ENCODE measurements at regions not wholly inside any gene's neighbourhood (a gene's known extent, or its start where the extent isn't known, plus 50 kb on each side); places are given as distances from the start of the nearest gene placed in this dataset.

DNA sequence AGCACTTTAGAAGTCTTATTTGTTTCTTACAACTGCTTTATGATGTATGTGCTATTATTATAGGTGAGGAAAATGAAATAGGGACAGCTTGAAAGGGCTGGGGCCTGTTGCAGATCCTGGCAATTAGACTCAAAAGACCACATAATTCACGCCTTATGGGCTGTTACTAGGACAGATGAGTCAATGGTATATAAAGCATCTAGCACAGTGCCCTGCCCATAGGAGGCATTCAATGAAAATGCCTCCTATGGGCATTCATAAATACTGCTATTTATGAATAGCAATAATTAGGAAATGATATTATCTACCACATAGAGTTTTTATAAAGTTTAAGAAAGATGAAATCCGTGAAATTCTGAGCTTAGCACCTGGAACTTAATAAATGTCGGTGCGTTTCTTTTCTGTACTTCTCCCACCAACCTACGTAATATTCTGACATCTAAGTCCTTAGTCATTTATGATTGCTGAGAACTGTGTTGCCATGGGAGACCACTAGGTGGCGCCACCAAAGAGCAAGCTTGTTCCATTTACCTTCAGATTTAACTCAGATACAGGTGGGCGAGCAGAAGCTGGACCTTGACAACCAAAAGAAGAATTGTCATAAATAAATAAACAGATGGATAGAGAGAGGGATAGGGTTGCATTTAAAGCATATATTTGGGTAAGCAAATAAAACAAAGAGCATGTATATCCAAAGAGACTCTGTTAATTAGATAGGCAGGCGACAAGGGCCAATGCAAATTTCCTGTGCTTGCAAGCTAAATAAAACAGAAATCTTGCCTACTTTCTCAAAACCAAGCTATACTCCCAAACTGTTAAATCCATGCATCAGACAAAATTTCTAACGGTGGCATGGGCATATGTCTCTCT lies 699.9 kb downstream of the INHBA start:
- DNase-seq (peak; percentile 42), ATAC-seq (no peak)
- Mint-ChIP-seq H3K4me1 (no peaks in the 10 kb centered on the region), H3K36me3 (no peaks in the 10 kb centered on the region), H3K27ac (no peak overlapping the region), H3K9me3 (ENCODE audit: low read depth) (no peaks in the 10 kb centered on the region), H3K27me3 (no peaks in the 10 kb centered on the region), H3K4me3 (no peak overlapping the region)
- CTCF ChIA-PET = interaction anchor here (1.3 to 1.6 kb wide), 3 partner anchors 45 to 771 kb away, joined by 4 to 6 read pairs (median 4); no protein-coding TSS in a partner anchor

DNA sequence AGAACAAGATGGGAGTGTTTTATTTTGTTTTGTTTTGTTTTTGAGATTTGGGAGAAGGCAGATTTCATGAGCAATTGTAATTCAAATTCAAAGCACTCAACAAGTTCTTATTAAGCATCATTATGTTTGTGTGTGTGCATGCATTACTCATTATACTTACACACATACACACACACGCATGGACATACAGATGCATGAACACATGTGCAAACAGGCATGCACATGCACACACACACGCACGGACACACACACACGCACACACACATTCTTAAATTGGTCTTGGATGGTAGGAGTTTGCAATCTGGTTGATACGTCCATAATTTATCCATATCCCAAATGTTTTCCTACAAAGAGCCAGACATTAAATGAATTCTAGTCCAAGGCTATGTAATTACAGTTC lies 702.8 kb downstream of the INHBA start:
- no peak overlapping the region for H3K27ac Mint-ChIP-seq
- H3K9me3 Mint-ChIP-seq (ENCODE audit: low read depth) = no peaks in the 10 kb centered on the region
- no peaks in the 10 kb centered on the region for H3K27me3 Mint-ChIP-seq
- CTCF ChIA-PET = no interaction called here
- H3K4me1 Mint-ChIP-seq = no peaks in the 10 kb centered on the region
- H3K36me3 Mint-ChIP-seq = no peaks in the 10 kb centered on the region
- ATAC-seq = no peak
- no peak overlapping the region for H3K4me3 Mint-ChIP-seq
- no peak for DNase-seq

DNA sequence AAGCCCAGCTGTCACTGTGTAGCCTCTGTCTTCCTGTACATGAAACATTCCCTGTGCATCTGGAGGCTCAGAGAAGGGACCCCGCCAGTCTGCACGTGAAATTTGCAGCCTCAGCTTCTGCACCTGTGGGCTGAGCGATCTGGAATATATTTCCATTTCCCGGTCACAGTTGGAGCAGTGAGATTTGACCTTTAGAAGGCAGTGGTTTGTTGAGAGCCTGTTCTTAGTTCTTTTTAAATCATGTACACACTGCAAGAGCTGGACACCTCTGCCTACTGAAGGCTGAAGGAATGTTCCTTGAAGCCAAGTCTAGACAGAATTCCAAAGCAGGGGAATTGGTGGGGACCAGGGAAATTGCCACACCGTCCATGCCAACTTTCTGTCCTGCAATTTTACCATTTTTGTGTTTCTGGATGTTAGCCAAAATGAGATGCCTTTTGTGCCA lies 706.6 kb downstream of the INHBA start:
- no peak overlapping the region for H3K27ac Mint-ChIP-seq
- DNase-seq (no peak), ATAC-seq (no peak)
- no peaks in the 10 kb centered on the region for H3K36me3 Mint-ChIP-seq
- CTCF ChIA-PET = no interaction called here
- H3K4me1 Mint-ChIP-seq = no peaks in the 10 kb centered on the region
- no peaks in the 10 kb centered on the region for H3K9me3 Mint-ChIP-seq (ENCODE audit: low read depth)
- no peaks in the 10 kb centered on the region for H3K27me3 Mint-ChIP-seq
- H3K4me3 Mint-ChIP-seq = no peak overlapping the region

DNA sequence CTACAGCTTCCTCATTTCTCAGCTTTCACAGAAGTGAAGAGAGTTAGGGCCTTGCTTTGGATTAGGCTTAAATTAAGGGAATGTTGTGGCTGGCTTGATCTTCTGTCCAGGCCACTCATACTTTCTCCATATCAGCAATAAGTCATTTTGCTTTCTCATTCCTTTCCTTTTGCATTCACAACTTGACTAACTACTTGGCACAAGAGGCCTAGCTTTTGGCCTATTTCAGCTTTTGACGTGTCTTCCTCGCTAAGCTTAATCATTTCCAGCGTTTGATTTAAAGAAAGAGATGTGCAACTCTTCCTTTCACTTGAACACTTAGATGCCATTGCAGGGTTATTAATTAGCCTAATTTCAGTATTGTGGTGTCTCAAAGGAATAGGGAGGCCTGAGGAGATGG lies 712.0 kb downstream of the INHBA start:
- ATAC-seq (no peak), DNase-seq (no peak)
- H3K4me3 Mint-ChIP-seq = no peak overlapping the region
- no peak overlapping the region for H3K27ac Mint-ChIP-seq
- H3K9me3 Mint-ChIP-seq (ENCODE audit: low read depth) = no peaks in the 10 kb centered on the region
- CTCF ChIA-PET = no interaction called here
- no peaks in the 10 kb centered on the region for H3K36me3 Mint-ChIP-seq
- no peaks in the 10 kb centered on the region for H3K4me1 Mint-ChIP-seq
- H3K27me3 Mint-ChIP-seq = no peaks in the 10 kb centered on the region

DNA sequence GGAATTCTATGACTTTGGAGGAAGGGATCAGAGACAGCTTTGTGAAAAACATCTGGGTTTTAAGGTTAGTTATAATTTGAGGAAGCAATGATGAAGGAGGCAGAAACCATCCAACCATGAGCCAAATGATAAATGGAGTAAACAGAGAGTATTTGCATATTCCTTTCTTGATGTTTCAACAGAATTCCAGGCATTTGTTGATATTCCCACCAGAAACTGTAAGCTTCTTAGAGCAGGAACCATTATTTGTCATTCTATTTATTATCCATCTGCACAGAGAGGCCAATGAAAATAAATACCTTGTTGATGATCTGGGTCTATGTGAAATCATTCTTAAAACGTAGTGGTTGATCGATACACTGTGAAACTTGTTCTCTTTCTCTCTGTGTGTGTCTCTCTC lies 715.3 kb downstream of the INHBA start:
- no peaks in the 10 kb centered on the region for H3K4me1 Mint-ChIP-seq
- no peaks in the 10 kb centered on the region for H3K9me3 Mint-ChIP-seq (ENCODE audit: low read depth)
- H3K4me3 Mint-ChIP-seq = no peak overlapping the region
- DNase-seq = no peak
- no peak for ATAC-seq
- no peak overlapping the region for H3K27ac Mint-ChIP-seq
- H3K36me3 Mint-ChIP-seq = no peaks in the 10 kb centered on the region
- CTCF ChIA-PET = no interaction called here
- H3K27me3 Mint-ChIP-seq = no peaks in the 10 kb centered on the region

GRCh38 chr7:40986351-40986873 lies 716.5 kb downstream of the INHBA start:
- no peak overlapping the region for H3K4me3 Mint-ChIP-seq
- no peak overlapping the region for H3K27ac Mint-ChIP-seq
- no peaks in the 10 kb centered on the region for H3K27me3 Mint-ChIP-seq

DNA sequence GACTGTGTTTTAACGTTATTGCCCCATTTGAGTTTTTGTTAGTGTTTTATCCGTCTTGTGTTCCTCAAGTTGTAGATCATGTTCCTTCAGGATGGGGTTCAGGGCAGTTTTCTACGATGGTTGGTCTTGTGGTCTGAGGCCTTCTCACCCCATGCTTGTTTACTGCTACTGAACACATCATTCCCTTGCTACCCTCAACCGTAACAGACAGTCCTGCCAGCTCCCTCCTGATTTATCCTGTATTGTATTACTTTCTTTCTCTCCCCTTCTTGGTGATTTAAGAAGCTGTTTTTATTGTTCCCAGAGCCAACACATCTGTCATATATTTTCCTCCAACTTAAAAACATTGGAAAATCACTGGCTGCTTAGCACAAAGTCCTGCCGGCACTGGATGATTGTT lies 719.8 kb downstream of the INHBA start:
- no peak for DNase-seq
- ATAC-seq = no peak
- Mint-ChIP-seq H3K4me1 (no peaks in the 10 kb centered on the region), H3K27ac (no peak overlapping the region), H3K4me3 (no peak overlapping the region), H3K27me3 (no peaks in the 10 kb centered on the region), H3K9me3 (ENCODE audit: low read depth) (no peaks in the 10 kb centered on the region), H3K36me3 (no peaks in the 10 kb centered on the region)
- CTCF ChIA-PET = no interaction called here

More at GRCh38 chr7:40986351-40986873, 716.5 kb downstream of the INHBA start:
- no peak for DNase-seq
- no peaks in the 10 kb centered on the region for H3K9me3 Mint-ChIP-seq (ENCODE audit: low read depth)
- no peaks in the 10 kb centered on the region for H3K36me3 Mint-ChIP-seq
- CTCF ChIA-PET = no interaction called here
- no peaks in the 10 kb centered on the region for H3K4me1 Mint-ChIP-seq
- no peak for ATAC-seq

DNA sequence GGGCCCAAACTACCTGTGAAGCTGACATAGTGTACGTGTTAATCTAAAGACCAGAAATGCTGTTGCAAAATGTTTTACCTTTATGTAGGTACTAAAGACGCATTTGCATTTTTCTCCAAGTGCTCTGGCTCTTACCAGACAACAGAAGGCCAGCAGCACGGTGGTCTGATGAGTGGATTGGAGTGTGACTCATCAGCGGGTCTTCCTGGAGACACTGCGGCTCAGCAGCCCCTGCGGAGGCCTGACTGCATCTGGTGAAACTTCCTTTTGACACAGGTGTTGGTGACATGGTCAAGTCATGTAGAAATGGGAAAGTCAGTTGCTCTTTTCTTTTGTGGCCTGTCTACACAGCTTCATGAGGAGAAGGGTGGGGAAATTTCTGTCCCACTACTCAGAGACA lies 723.6 kb downstream of the INHBA start:
- H3K36me3 Mint-ChIP-seq = no peaks in the 10 kb centered on the region
- no peaks in the 10 kb centered on the region for H3K9me3 Mint-ChIP-seq (ENCODE audit: low read depth)
- H3K27me3 Mint-ChIP-seq = no peaks in the 10 kb centered on the region
- DNase-seq = no peak
- no peak for ATAC-seq
- CTCF ChIA-PET = no interaction called here
- no peak overlapping the region for H3K27ac Mint-ChIP-seq
- H3K4me1 Mint-ChIP-seq = no peaks in the 10 kb centered on the region
- no peak overlapping the region for H3K4me3 Mint-ChIP-seq

GRCh38 chr7:40978047-40978446 lies 724.8 kb downstream of the INHBA start:
- ATAC-seq (no peak), DNase-seq (no peak)
- no peak overlapping the region for H3K27ac Mint-ChIP-seq
- no peaks in the 10 kb centered on the region for H3K36me3 Mint-ChIP-seq
- no peaks in the 10 kb centered on the region for H3K9me3 Mint-ChIP-seq (ENCODE audit: low read depth)
- no peaks in the 10 kb centered on the region for H3K4me1 Mint-ChIP-seq
- CTCF ChIA-PET = no interaction called here
- no peaks in the 10 kb centered on the region for H3K27me3 Mint-ChIP-seq
- H3K4me3 Mint-ChIP-seq = no peak overlapping the region

GRCh38 chr7:40977533-40977932 lies 725.4 kb downstream of the INHBA start:
- Mint-ChIP-seq H3K9me3 (ENCODE audit: low read depth) (no peaks in the 10 kb centered on the region), H3K27me3 (no peaks in the 10 kb centered on the region), H3K27ac (no peak overlapping the region), H3K4me1 (no peaks in the 10 kb centered on the region), H3K4me3 (no peak overlapping the region), H3K36me3 (no peaks in the 10 kb centered on the region)
- no peak for DNase-seq
- CTCF ChIA-PET = no interaction called here
- no peak for ATAC-seq

- ATAC-seq (no peak), DNase-seq (no peak)
- no peaks in the 10 kb centered on the region for H3K27me3 Mint-ChIP-seq
- H3K4me1 Mint-ChIP-seq = no peaks in the 10 kb centered on the region
- H3K4me3 Mint-ChIP-seq = no peak overlapping the region
- no peaks in the 10 kb centered on the region for H3K36me3 Mint-ChIP-seq
- peaks cover 6% of the 10 kb centered on the region for H3K9me3 Mint-ChIP-seq (ENCODE audit: low read depth)
- H3K27ac Mint-ChIP-seq = no peak overlapping the region
- CTCF ChIA-PET = no interaction called here
Measured at GRCh38 chr7:40972426-40972825, 730.5 kb downstream of the INHBA start.

GRCh38 chr7:40969641-40970040 lies 733.2 kb downstream of the INHBA start:
- H3K36me3 Mint-ChIP-seq = no peaks in the 10 kb centered on the region
- no peaks in the 10 kb centered on the region for H3K27me3 Mint-ChIP-seq
- no peak overlapping the region for H3K4me3 Mint-ChIP-seq
- H3K4me1 Mint-ChIP-seq = no peaks in the 10 kb centered on the region
- no peak overlapping the region for H3K27ac Mint-ChIP-seq
- CTCF ChIA-PET = no interaction called here
- peaks cover 6% of the 10 kb centered on the region for H3K9me3 Mint-ChIP-seq (ENCODE audit: low read depth)
- no peak for ATAC-seq
- no peak for DNase-seq

DNA sequence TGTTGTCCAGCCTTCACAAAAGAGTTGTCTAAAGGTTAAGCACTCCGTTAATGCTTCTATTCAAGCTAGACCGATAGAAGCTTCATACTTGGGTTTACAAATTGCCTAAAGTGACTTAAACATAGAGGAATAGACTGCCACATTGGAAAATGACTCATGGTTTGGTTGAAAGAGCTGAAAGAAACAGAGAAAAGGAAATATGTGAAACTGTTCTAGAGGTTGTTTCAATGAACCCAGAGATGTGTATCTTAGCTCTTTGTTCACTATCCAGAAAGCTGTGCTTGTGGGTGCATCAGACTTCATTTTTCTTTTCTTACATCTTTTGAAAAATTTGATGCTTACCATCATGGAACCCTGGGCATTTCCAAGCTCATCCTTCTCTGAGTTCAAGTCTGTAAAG lies 736.2 kb downstream of the INHBA start:
- Mint-ChIP-seq H3K36me3 (no peaks in the 10 kb centered on the region), H3K27ac (no peak overlapping the region), H3K4me3 (no peak overlapping the region), H3K9me3 (ENCODE audit: low read depth) (peaks cover 6% of the 10 kb centered on the region), H3K27me3 (no peaks in the 10 kb centered on the region), H3K4me1 (no peaks in the 10 kb centered on the region)
- CTCF ChIA-PET = no interaction called here
- ATAC-seq (no peak), DNase-seq (no peak)

- no peak for ATAC-seq
- H3K27ac Mint-ChIP-seq = no peak overlapping the region
- no peaks in the 10 kb centered on the region for H3K27me3 Mint-ChIP-seq
- H3K4me1 Mint-ChIP-seq = no peaks in the 10 kb centered on the region
- DNase-seq = no peak
- H3K36me3 Mint-ChIP-seq = no peaks in the 10 kb centered on the region
- CTCF ChIA-PET = no interaction called here
- H3K4me3 Mint-ChIP-seq = no peak overlapping the region
- H3K9me3 Mint-ChIP-seq (ENCODE audit: low read depth) = peaks cover 3% of the 10 kb centered on the region
Measured at GRCh38 chr7:40965774-40966173, 737.1 kb downstream of the INHBA start.

Measured in activated CD8-positive, alpha-beta memory T cell treated with anti-CD3 and anti-CD28 coated beads, Interleukin-2, amount 10 ng/mL, durations not matched to agents 7 days and 5 days (primary cell).